GM23248 (cell line): ENCODE measurements at regions not wholly inside any gene's neighbourhood (a gene's known extent, or its start where the extent isn't known, plus 50 kb on each side); places are given as distances from the start of the nearest gene placed in this dataset.

Source experiments
- EZH2 ChIP-seq: fragments of 200-600 bp; sonication (generic); IDR thresholded peaks from 2 replicates; pipeline ENCODE4 v1.6.1; 2018; ENCODE audit warnings: antibody characterized with exemption, mild to moderate bottlenecking; ENCODE audit not compliant: insufficient read depth, poor library complexity, severe bottlenecking
- EZH2phosphoT487 ChIP-seq: fragments of 200-600 bp; sonication (generic); IDR thresholded peaks from 2 replicates; pipeline ENCODE4 v1.6.1; 2018; ENCODE audit warnings: antibody characterized with exemption, moderate library complexity, mild to moderate bottlenecking, low read depth; ENCODE audit not compliant: insufficient read depth

- TF ChIP-seq EZH2phosphoT487 (no peak), EZH2 (no peak)
Observed at GRCh38 chr10:43923328-43923727, 274.6 kb upstream of the ZNF32 start.
